ENCODE measurements at regions not wholly inside any gene's neighbourhood (a gene's known extent, or its start where the extent isn't known, plus 50 kb on each side); places are given as distances from the start of the nearest gene placed in this dataset.

DNA sequence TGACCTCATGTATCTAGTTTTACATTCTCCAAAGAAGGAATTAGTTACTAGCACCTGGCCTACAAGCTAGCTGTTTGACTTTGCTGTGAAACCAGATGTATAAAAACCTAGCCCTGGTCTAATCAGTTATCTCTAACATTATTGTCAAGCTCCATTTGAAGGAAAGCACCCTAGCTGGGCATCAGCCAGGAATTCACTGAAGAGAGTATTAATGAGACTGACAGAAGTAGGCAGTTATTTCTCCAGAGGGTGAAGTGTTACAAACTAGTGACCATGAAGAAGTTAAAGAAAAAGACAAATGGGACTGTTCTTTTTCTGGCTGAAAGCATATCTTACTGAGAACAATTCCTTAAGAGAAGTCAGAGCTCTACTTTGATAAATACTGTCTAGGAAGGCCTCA, 2529.3 kb upstream of the PCDH20 start:
- intact Hi-C loops (cut with DNase I) = no loop called here
- no peaks in the 10 kb centered on the region for H3K36me3 ChIP-seq (replicated peaks in 1 of 2)
- no peak for DNase-seq
- no peaks in the 10 kb centered on the region for H3K4me1 ChIP-seq (replicated peaks in 1 of 2)
- no peak overlapping the region for H3K27ac ChIP-seq
- no peaks in the 10 kb centered on the region for H3K9me3 ChIP-seq (replicated peaks in 1 of 3)
- H3K4me3 ChIP-seq = no peak overlapping the region
- H3K27me3 ChIP-seq = no peaks in the 10 kb centered on the region
- TF ChIP-seq, protein P1, sequence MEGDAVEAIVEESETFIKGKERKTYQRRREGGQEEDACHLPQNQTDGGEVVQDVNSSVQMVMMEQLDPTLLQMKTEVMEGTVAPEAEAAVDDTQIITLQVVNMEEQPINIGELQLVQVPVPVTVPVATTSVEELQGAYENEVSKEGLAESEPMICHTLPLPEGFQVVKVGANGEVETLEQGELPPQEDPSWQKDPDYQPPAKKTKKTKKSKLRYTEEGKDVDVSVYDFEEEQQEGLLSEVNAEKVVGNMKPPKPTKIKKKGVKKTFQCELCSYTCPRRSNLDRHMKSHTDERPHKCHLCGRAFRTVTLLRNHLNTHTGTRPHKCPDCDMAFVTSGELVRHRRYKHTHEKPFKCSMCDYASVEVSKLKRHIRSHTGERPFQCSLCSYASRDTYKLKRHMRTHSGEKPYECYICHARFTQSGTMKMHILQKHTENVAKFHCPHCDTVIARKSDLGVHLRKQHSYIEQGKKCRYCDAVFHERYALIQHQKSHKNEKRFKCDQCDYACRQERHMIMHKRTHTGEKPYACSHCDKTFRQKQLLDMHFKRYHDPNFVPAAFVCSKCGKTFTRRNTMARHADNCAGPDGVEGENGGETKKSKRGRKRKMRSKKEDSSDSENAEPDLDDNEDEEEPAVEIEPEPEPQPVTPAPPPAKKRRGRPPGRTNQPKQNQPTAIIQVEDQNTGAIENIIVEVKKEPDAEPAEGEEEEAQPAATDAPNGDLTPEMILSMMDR (IDR thresholded peaks at IDR 0.05) = no peak
- TF ChIP-seq POLR2A (IDR thresholded peaks at IDR 0.05) = no peak

DNA sequence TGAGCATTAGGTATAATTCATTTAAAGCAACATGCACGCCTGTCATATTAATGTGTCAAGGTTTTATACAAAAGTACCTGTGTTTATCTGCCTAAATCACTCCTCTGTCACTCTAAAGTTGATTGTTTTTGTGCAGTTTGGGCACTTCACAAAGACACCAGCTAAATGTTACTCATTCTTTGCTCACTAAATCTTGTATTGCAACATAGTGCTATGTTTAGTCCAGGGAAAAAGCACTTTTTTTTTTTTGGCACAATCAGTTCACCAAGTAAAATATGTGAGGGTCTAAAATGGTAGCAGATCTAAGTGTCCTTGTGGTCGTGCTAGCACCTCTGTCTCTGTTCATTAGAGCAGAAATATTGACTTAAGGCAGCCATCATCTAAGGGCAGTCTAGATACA, 2526.7 kb upstream of the PCDH20 start:
- H3K36me3 ChIP-seq (replicated peaks in 1 of 2) = no peaks in the 10 kb centered on the region
- WGBS, 4 donors = 30 to 44% (median 38%) methylated on average over 2 of the region's 2 CpGs
- no peak for DNase-seq
- H3K9me3 ChIP-seq (replicated peaks in 1 of 3) = no peaks in the 10 kb centered on the region
- TF ChIP-seq POLR2A (IDR thresholded peaks at IDR 0.05) = no peak
- TF ChIP-seq, protein P1 (IDR thresholded peaks at IDR 0.05) = no peak
- intact Hi-C loops (cut with DNase I) = no loop called here
- H3K27me3 ChIP-seq = no peaks in the 10 kb centered on the region
- H3K4me3 ChIP-seq = no peak overlapping the region
- H3K27ac ChIP-seq = no peak overlapping the region
- no peaks in the 10 kb centered on the region for H3K4me1 ChIP-seq (replicated peaks in 1 of 2)

DNA sequence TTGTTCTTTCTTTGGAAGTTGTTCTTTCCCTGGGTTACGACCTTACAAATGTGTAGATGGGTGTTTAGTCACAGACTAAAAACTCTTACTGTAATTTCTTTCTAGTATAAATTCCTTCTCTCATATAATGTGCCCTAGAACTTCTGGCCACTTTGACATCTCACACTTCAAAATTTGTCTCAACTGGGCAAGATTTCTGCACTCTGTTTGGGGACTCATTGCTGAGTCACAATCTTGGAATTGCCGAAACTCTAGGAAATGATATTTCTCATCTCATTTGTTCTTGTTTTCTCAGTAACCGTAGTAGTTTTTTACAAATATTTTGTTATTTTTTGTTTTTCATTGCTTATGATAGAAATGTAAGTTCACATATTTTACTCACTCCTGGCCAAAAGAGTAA, 2523.2 kb upstream of the PCDH20 start:
- Histone ChIP-seq H3K27me3 (no peaks in the 10 kb centered on the region), H3K9me3 (replicated peaks in 1 of 3) (no peaks in the 10 kb centered on the region), H3K4me1 (replicated peaks in 1 of 2) (no peaks in the 10 kb centered on the region), H3K4me3 (no peak overlapping the region), H3K36me3 (replicated peaks in 1 of 2) (no peaks in the 10 kb centered on the region), H3K27ac (no peak overlapping the region)
- 87 to 88% (median 88%) methylated on average over 3 of the region's 3 CpGs for WGBS, 4 donors
- intact Hi-C loops (cut with DNase I) = no loop called here
- DNase-seq = no peak
- no peak for TF ChIP-seq POLR2A (IDR thresholded peaks at IDR 0.05)
- TF ChIP-seq, protein P1 (IDR thresholded peaks at IDR 0.05) = no peak

DNA sequence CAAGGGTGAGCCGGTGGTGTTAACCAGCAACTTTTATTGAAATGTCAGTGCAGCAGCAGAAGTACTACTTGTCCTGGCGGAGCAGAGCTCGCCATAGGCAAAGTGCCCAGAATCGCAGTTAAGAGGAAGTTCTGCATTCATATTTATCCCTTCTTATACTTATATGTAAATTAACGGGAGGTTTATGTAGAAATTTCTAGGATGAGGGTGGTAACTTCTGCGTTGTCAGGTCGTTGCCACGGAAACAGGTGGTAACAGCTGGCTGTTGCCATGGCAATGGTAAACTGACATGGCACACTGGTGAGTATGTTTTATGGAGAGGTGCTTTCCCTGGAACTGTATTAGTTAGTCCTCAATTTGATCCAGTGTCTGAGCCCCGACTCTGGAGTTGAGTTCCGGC, 2494.9 kb upstream of the PCDH20 start:
- no peak for TF ChIP-seq POLR2A (IDR thresholded peaks at IDR 0.05)
- TF ChIP-seq, protein P1 (IDR thresholded peaks at IDR 0.05) = no peak
- 64 to 72% (median 72%) methylated on average over 10 of the region's 10 CpGs for WGBS, 4 donors
- no peak for DNase-seq
- intact Hi-C loops (cut with DNase I) = no loop called here
- Histone ChIP-seq H3K27ac (no peak overlapping the region), H3K4me3 (no peak overlapping the region), H3K4me1 (replicated peaks in 1 of 2) (no peaks in the 10 kb centered on the region), H3K9me3 (replicated peaks in 1 of 3) (peaks cover 0 to 6% (median 0%) of the 10 kb centered on the region in 3 donors), H3K27me3 (no peaks in the 10 kb centered on the region), H3K36me3 (replicated peaks in 1 of 2) (no peaks in the 10 kb centered on the region)
